MM.1S (cell line): ENCODE measurements at regions not wholly inside any gene's neighbourhood (a gene's known extent, or its start where the extent isn't known, plus 50 kb on each side); places are given as distances from the start of the nearest gene placed in this dataset.

Experiments used
- DNase-seq: peaks from one replicate; pipeline ENCODE4 v3.0.0-alpha.2; 2015
- H2AFZ ChIP-seq: fragments of 300-600 bp; sonication (generic); 2 replicates; pipeline ENCODE4 v1.6.0; 2016; ENCODE audit warnings: antibody characterized with exemption, low read length
- H3F3A ChIP-seq: fragments of 300-600 bp; sonication (generic); 2 replicates; pipeline ENCODE4 v1.6.1; 2016; ENCODE audit warnings: mild to moderate bottlenecking, antibody characterized with exemption, low read length, moderate library complexity, mixed read lengths; ENCODE audit not compliant: insufficient read depth
- H3K27ac ChIP-seq: fragments of 300-600 bp; sonication (generic); 2 replicates; pipeline ENCODE4 v1.5.1; 2016; ENCODE audit warnings: mild to moderate bottlenecking, low read length
- H3K27me3 ChIP-seq: fragments of 300-600 bp; sonication (generic); replicated peaks from 2 replicates; pipeline ENCODE4 v1.6.0; 2016; ENCODE audit warnings: low read length; ENCODE audit not compliant: insufficient read depth
- H3K36me3 ChIP-seq: fragments of 300-600 bp; sonication (generic); replicated peaks from 2 replicates; pipeline ENCODE4 v1.6.1; 2016; ENCODE audit warnings: mild to moderate bottlenecking, low read length, mixed read lengths; ENCODE audit not compliant: insufficient read depth
- H3K4me1 ChIP-seq: fragments of 300-600 bp; sonication (generic); 2 replicates; pipeline ENCODE4 v1.6.1; 2016; ENCODE audit warnings: low read length, mixed read lengths
- H3K4me2 ChIP-seq: fragments of 300-600 bp; sonication (generic); 2 replicates; pipeline ENCODE4 v1.6.0; 2016; ENCODE audit warnings: low read depth, low read length
- H3K4me3 ChIP-seq: fragments of 300-600 bp; sonication (generic); 2 replicates; pipeline ENCODE4 v1.5.1; 2016; ENCODE audit warnings: low read length, mixed read lengths
- H3K79me2 ChIP-seq: fragments of 300-600 bp; sonication (generic); 2 replicates; pipeline ENCODE4 v1.6.1; 2016; ENCODE audit warnings: mixed run types, low read length, mixed read lengths
- H3K9ac ChIP-seq: fragments of 300-600 bp; sonication (generic); 2 replicates; pipeline ENCODE4 v1.6.1; 2016; ENCODE audit warnings: low read length, mixed read lengths
- H3K9me2 ChIP-seq: fragments of 300-600 bp; sonication (generic); replicated peaks from 2 replicates; pipeline ENCODE4 v1.6.1; 2016; ENCODE audit warnings: mild to moderate bottlenecking, low read length, mixed read lengths; ENCODE audit not compliant: insufficient read depth
- H3K9me3 ChIP-seq: fragments of 300-600 bp; sonication (generic); replicated peaks from 2 replicates; pipeline ENCODE4 v1.6.1; 2016; ENCODE audit warnings: mild to moderate bottlenecking, low read length, mixed read lengths; ENCODE audit not compliant: insufficient read depth
- H4K20me1 ChIP-seq: fragments of 300-600 bp; sonication (generic); 2 replicates; pipeline ENCODE4 v1.6.1; 2016; ENCODE audit warnings: mild to moderate bottlenecking, low read length, moderate library complexity, mixed read lengths; ENCODE audit not compliant: insufficient read depth
- EZH2 ChIP-seq: fragments of 300-600 bp; sonication (generic); optimal IDR thresholded peaks from 2 replicates; pipeline ENCODE3; 2017; ENCODE audit warnings: low read depth, mild to moderate bottlenecking, antibody characterized with exemption, low read length, mixed read lengths
- EZH2phosphoT487 ChIP-seq: fragments of 300-600 bp; sonication (generic); IDR thresholded peaks from 2 replicates; pipeline ENCODE4 v1.6.1; 2018; ENCODE audit warnings: antibody characterized with exemption, low read length
- TF ChIP-seq, protein P1 (sequence below): fragments of 300-600 bp; sonication (generic); IDR thresholded peaks from 2 replicates; pipeline ENCODE4 v1.5.1; 2016; ENCODE audit warnings: antibody characterized with exemption, low read length, mixed read lengths

DNA sequence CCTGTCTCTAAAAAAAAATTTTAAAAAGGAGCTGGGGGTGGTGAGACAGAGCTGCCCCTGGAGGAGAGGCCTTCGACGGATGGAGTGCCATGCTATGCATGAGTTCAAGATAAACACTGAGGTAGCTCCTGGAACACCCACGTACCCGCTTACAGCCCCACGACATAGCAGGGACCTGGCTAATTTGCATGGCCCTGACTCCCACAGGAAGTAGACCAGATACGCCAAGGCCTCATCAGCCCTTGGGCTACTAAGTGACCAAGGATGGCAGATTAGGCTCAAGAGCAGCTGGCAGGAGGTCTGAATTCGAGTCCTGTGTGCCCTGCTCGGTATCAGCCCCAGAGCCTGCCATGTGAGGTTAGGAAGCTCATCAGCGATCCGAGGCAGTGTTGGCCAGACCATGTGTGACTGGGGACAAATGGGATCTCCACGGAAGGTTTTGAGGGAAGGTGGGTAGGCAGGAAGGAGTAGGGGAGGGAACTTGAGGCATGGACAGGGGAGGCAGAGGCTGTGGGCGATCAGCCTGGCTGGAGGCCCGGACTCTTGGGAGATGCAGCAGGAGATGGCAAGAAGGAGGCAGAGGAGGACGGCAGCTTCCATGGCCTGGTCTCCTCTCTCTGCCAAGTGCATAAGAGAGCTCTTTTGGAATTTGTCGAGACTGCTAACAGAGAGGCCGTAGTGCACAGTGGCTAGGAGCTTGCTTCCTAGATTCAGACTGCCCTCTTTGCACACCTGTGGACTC is 218.3 kb downstream of the GLI2 start:
- Histone ChIP-seq H3K9ac (no peak overlapping the region), H3F3A (no peaks in the 10 kb centered on the region), H3K9me2 (no peaks in the 10 kb centered on the region), H4K20me1 (no peaks in the 10 kb centered on the region), H3K79me2 (no peaks in the 10 kb centered on the region), H3K27ac (no peak overlapping the region), H3K4me3 (no peak overlapping the region), H2AFZ (no peak overlapping the region), H3K27me3 (peaks cover 5% of the 10 kb centered on the region; the same call in 1 of the 2 replicates), H3K4me2 (no peak overlapping the region), H3K9me3 (no peaks in the 10 kb centered on the region), H3K36me3 (no peaks in the 10 kb centered on the region), H3K4me1 (no peaks in the 10 kb centered on the region)
- no peak for DNase-seq
- no peak for TF ChIP-seq EZH2
- TF ChIP-seq, protein P1, sequence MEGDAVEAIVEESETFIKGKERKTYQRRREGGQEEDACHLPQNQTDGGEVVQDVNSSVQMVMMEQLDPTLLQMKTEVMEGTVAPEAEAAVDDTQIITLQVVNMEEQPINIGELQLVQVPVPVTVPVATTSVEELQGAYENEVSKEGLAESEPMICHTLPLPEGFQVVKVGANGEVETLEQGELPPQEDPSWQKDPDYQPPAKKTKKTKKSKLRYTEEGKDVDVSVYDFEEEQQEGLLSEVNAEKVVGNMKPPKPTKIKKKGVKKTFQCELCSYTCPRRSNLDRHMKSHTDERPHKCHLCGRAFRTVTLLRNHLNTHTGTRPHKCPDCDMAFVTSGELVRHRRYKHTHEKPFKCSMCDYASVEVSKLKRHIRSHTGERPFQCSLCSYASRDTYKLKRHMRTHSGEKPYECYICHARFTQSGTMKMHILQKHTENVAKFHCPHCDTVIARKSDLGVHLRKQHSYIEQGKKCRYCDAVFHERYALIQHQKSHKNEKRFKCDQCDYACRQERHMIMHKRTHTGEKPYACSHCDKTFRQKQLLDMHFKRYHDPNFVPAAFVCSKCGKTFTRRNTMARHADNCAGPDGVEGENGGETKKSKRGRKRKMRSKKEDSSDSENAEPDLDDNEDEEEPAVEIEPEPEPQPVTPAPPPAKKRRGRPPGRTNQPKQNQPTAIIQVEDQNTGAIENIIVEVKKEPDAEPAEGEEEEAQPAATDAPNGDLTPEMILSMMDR, result no peak
- TF ChIP-seq EZH2phosphoT487, result no peak

DNA sequence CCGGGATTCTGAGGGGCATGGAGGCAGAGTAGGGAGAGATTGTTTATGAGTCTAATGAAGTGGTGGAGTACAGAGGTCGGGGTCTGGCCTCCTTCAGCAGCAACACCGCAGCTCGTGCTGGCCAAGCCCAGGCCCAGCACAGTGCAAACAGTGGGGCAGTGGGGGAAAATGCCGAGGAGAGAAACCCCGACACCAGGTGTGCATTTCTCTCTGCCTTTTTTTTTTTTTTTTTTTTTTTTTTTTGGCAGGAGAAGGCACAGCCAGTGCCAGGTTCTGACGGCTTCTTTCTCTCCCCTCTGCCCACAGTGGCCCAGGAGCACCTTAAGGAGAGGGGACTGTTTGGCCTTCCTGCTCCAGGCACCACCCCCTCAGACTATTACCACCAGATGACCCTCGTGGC is 219.3 kb downstream of the GLI2 start:
- Histone ChIP-seq H3K4me2 (no peak overlapping the region), H3K9me2 (no peaks in the 10 kb centered on the region), H3K79me2 (no peaks in the 10 kb centered on the region), H3K9ac (no peak overlapping the region), H3K9me3 (no peaks in the 10 kb centered on the region), H3K27ac (no peak overlapping the region), H2AFZ (no peak overlapping the region), H3K4me1 (no peaks in the 10 kb centered on the region), H3F3A (no peaks in the 10 kb centered on the region), H4K20me1 (no peaks in the 10 kb centered on the region), H3K27me3 (peaks cover 5% of the 10 kb centered on the region; the same call in 1 of the 2 replicates), H3K4me3 (no peak overlapping the region), H3K36me3 (no peaks in the 10 kb centered on the region)
- TF ChIP-seq, protein P1, result no peak
- no peak for TF ChIP-seq EZH2phosphoT487
- TF ChIP-seq EZH2, result no peak
- no peak for DNase-seq

DNA sequence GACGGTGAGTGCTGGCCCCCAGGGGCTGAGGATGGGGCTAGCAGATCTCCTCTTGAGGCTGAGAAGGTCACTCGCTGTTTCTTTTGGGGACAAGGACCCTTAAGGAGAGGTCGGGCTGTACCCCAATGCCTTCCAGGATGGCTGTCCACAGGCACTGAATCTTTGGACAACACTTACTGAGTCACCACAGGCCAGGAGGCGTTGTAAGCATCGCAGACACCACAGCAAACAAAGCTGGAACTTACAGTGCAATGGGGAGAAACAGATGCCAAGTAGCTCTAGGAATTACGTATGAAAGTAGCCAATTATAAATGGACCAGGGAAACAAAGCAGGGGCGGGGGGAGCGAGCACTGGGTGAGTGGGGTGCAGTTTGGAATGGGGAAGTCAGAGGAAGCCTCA is 219.8 kb downstream of the GLI2 start:
- H3K27ac ChIP-seq, result no peak overlapping the region
- H3K9me2 ChIP-seq, result no peaks in the 10 kb centered on the region
- H3K36me3 ChIP-seq, result no peaks in the 10 kb centered on the region
- no peaks in the 10 kb centered on the region for H3K79me2 ChIP-seq
- no peaks in the 10 kb centered on the region for H3K4me1 ChIP-seq
- no peak overlapping the region for H3K4me3 ChIP-seq
- no peak overlapping the region for H3K4me2 ChIP-seq
- no peak for DNase-seq
- H3F3A ChIP-seq, result no peaks in the 10 kb centered on the region
- H3K9ac ChIP-seq, result no peak overlapping the region
- peaks cover 5% of the 10 kb centered on the region; the same call in 1 of the 2 replicates for H3K27me3 ChIP-seq
- no peaks in the 10 kb centered on the region for H3K9me3 ChIP-seq
- TF ChIP-seq EZH2phosphoT487 (no peak), EZH2 (no peak)
- TF ChIP-seq, protein P1, result no peak
- no peak overlapping the region for H2AFZ ChIP-seq
- H4K20me1 ChIP-seq, result no peaks in the 10 kb centered on the region
